Mucosa of descending colon (tissue), 3 donors: ENCODE measurements at regions not wholly inside any gene's neighbourhood (a gene's known extent, or its start where the extent isn't known, plus 50 kb on each side); places are given as distances from the start of the nearest gene placed in this dataset.

Experiments used
- ATAC-seq: fragments of 200-7000 bp; cut with Tn5 transposase; one replicate; pipeline ENCODE4 v1.9.1; 2020; ENCODE audit warnings: mild to moderate bottlenecking, moderate library complexity
- DNase-seq, 3 donors: peaks; one replicate each; pipeline ENCODE4 v3.0.0-alpha.2; 2020
- H3K36me3 ChIP-seq: fragments of 200-600 bp; one replicate; pipeline ENCODE4 v1.8.0; 2021; ENCODE audit warnings: low read depth, mild to moderate bottlenecking
- H3K4me1 ChIP-seq: fragments of 200-600 bp; one replicate; pipeline ENCODE4 v1.8.0; 2021; ENCODE audit warnings: low read depth, mild to moderate bottlenecking
- H3K4me3 ChIP-seq: fragments of 200-600 bp; one replicate; pipeline ENCODE4 v1.8.0; 2021; ENCODE audit warnings: mild to moderate bottlenecking
- H3K9me3 ChIP-seq: fragments of 200-600 bp; one replicate; pipeline ENCODE4 v1.8.0; 2021; ENCODE audit warnings: mild to moderate bottlenecking
- CTCF ChIP-seq: fragments of 200-600 bp; IDR thresholded peaks from one replicate; pipeline ENCODE4 v1.8.0; 2022; ENCODE audit warnings: antibody characterized with exemption, mild to moderate bottlenecking
- intact Hi-C, 2 donors: fragments of 100-400 bp; cut with DNase I in 1 of 2; cut with micrococcal nuclease in 1 of 2; formaldehyde crosslinking; loops; one replicate each; pipeline versions ENCODE4 v1.11.0 to v1.11.1; 2022; cut with DNase I, micrococcal nuclease
- donor health status: DM: no; HTN: no; CAD: no; lungs with moderate emphysema.
- donor health status: DM: no; HTN: no; CAD: no.
- donor health status: DM: no; HTN: yes; CAD: no.

DNA sequence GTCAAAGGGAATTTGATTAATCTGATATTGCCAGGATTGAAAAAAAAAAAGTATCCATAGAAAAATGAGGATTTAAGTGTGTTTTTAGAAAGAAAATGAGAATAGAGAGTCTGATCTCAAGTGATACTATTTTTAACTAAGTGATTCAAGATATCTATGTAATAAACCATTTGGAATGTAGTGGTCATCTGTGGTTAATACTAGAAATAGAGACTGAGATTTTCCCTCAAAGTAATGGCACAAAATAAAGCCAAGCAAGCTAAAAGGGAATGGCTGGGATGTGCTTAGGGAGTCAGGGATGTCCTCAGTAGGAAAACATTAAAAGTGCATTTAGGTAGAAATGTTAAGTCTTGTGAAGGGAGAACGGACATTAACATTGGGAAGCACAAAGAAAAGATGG is 90.6 kb downstream of the FBXO4 start:
- H3K4me3 ChIP-seq: no peak overlapping the region
- DNase-seq: no peak
- H3K36me3 ChIP-seq: no peaks in the 10 kb centered on the region
- H3K4me1 ChIP-seq: no peaks in the 10 kb centered on the region
- H3K9me3 ChIP-seq: no peaks in the 10 kb centered on the region
- intact Hi-C loops: no loop called here
- no peak for TF ChIP-seq CTCF
- ATAC-seq: no peak

DNA sequence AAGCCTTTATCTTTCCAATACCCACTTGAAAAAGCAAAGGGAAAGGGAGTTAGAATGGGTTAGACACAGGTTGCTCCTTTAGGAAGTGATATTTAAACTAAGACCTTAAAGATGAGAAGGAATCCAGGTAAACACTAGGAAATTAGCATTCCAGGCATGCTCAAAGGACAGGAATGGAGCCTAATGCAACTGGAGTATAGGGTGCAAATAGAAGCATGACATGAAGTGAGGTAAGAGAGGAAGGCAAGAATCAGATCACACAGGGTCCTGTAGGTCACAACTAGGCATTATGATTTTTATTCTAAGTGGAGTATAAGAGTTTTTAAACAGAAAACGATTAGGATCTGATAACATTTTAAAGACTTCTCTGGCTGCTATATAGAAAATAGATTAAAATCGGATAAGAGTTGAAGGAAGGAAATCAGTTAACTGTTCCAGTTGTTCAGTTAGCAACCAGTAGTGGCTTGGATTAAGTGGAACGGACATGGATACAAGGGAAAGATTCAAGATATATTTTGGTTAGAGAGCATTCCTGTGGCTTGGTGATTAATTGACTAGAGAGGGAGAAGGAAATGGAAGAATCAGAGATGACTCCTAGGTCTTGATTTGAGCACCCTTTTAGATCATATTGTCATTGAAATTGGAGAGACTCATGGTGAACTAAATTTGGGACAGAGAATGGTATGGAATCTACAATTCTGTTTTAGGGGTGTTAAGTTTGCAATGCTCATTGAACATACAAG is 95.9 kb downstream of the FBXO4 start:
- no peaks in the 10 kb centered on the region for H3K4me1 ChIP-seq
- H3K36me3 ChIP-seq: no peaks in the 10 kb centered on the region
- ATAC-seq (no peak), DNase-seq (no peak)
- H3K9me3 ChIP-seq: no peaks in the 10 kb centered on the region
- H3K4me3 ChIP-seq: no peak overlapping the region
- TF ChIP-seq CTCF: no peak
- intact Hi-C loops: no loop called here

DNA sequence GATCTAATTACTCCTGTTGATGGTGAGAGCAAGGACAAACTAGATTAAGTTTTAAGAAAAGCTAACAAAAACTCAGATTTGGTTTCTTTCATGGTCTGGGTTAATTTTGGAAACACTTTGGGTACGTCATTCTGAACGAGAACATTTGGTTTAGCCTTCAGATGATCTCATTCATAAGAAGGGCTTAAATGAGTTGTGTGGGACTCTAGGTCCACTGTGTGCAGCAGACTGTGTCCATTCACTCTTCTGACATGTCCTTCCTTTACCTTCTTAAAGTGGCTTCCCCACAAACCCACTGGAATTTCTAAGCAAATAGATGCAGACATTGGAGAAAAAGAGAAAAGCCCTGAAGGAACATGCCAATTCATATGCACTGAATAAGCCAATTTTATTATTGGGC is 96.8 kb downstream of the FBXO4 start:
- DNase-seq (no peak), ATAC-seq (no peak)
- TF ChIP-seq CTCF: no peak
- intact Hi-C loops: loop anchor here in 1 of 2 donors (2.0 kb wide), 1 partner anchor 197 kb away; no protein-coding TSS in a partner anchor
- H3K4me1 ChIP-seq: no peaks in the 10 kb centered on the region
- no peaks in the 10 kb centered on the region for H3K36me3 ChIP-seq
- H3K9me3 ChIP-seq: no peaks in the 10 kb centered on the region
- no peak overlapping the region for H3K4me3 ChIP-seq

- no peak overlapping the region for H3K4me3 ChIP-seq
- ATAC-seq (no peak), DNase-seq (no peak)
- H3K36me3 ChIP-seq: no peaks in the 10 kb centered on the region
- intact Hi-C loops: loop anchor here in 1 of 2 donors (2.0 kb wide), 1 partner anchor 196 kb away; no protein-coding TSS in a partner anchor
- H3K9me3 ChIP-seq: no peaks in the 10 kb centered on the region
- TF ChIP-seq CTCF: no peak
- no peaks in the 10 kb centered on the region for H3K4me1 ChIP-seq
Measured at GRCh38 chr5:42022383-42022972, 97.4 kb downstream of the FBXO4 start.

- intact Hi-C loops: no loop called here
Measured at GRCh38 chr5:42026446-42026845, 101.4 kb downstream of the FBXO4 start.

More at GRCh38 chr5:42026446-42026845, 101.4 kb downstream of the FBXO4 start:
- DNase-seq (no peak), ATAC-seq (no peak)
- no peaks in the 10 kb centered on the region for H3K4me1 ChIP-seq
- no peak overlapping the region for H3K4me3 ChIP-seq
- TF ChIP-seq CTCF: no peak
- H3K9me3 ChIP-seq: no peaks in the 10 kb centered on the region
- H3K36me3 ChIP-seq: no peaks in the 10 kb centered on the region
